Thyroid gland (tissue), 4 donors: ENCODE measurements at regions not wholly inside any gene's neighbourhood (a gene's known extent, or its start where the extent isn't known, plus 50 kb on each side); places are given as distances from the start of the nearest gene placed in this dataset.
"Not testable (repeated sequence)": the region's sequence is repeated elsewhere in the genome, so short reads cannot be mapped to it uniquely, and the experiment has no call there.

ENCODE experiments used
- DNase-seq, 2 donors: peaks; one replicate each; pipeline ENCODE4 v3.0.0-alpha.2; 2019
- H3K27ac ChIP-seq, 3 donors: fragments of 200-600 bp; sonication (generic); 1 replicate in 2 of 3; 2 replicates in 1 of 3; pipeline ENCODE4 v1.5.1; 2016 to 2019; ENCODE audit warnings: mild to moderate bottlenecking in 1 of 3, moderate library complexity in 1 of 3
- H3K27me3 ChIP-seq: fragments of 200-600 bp; sonication (generic); one replicate; pipeline ENCODE4 v1.5.1; 2019
- H3K36me3 ChIP-seq, 2 donors: fragments of 200-600 bp; sonication (generic); one replicate each; pipeline ENCODE4 v1.5.1; 2016 to 2019
- H3K4me1 ChIP-seq, 2 donors: fragments of 200-600 bp; sonication (generic); one replicate each; pipeline ENCODE4 v1.5.1; 2017 to 2019
- H3K4me3 ChIP-seq, 3 donors: fragments of 200-600 bp; sonication (generic); replicated peaks in 1 of 3; 1 replicate in 2 of 3; 2 replicates in 1 of 3; pipeline ENCODE4 v1.5.1; 2016; ENCODE audit warnings: mild to moderate bottlenecking in 1 of 3
- H3K9me3 ChIP-seq: fragments of 200-600 bp; sonication (generic); one replicate; pipeline ENCODE4 v1.5.1; 2017
- POLR2A ChIP-seq, 2 donors: fragments of 450-650 bp; IDR thresholded peaks; one replicate each; pipeline ENCODE4 v1.6.1; 2017; ENCODE audit warnings: antibody characterized with exemption in 2 of 2, mild to moderate bottlenecking in 2 of 2, moderate library complexity in 1 of 2
- WGBS, 2 donors: methylation state at CpG; one replicate each; pipeline ENCODE4 v1.1.5; 2017; 5-methylcytosine and 5-hydroxymethylcytosine counted together
- intact Hi-C: fragments of 100-400 bp; cut with DNase I; formaldehyde crosslinking; loops from one replicate; pipeline ENCODE4 v1.15.1; 2023
- TF ChIP-seq, protein P1 (sequence below), 6 experiments: fragments of 200-600 bp in 3 of 6; fragments of 450-650 bp in 3 of 6; sonication (generic) in 3 of 6; IDR thresholded peaks; one replicate each; pipeline ENCODE4 v1.5.1; 2016 to 2019; ENCODE audit warnings: antibody characterized with exemption in 6 of 6, mild to moderate bottlenecking in 2 of 6, inconsistent platforms in 1 of 6, moderate library complexity in 1 of 6

DNA sequence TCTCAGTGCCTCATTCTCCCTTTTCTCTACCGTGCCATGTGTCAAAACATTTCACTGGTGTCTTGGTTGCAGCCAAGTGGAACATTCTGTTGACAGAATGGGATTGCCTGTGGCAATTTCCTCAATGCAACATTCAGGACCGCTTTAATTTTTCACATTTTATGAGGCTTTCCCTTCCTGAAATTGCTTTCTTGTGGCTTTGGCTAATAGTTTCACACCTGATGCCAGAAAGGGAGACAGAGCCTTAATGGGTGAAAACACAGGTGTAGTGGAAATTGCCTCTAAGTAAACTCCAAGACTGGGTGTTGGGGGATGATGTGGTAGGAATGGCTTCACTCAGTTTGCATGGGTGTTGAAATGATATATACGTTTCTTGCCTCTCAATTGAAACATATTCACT, 278.3 kb downstream of the TSN start:
- no peaks in the 10 kb centered on the region for H3K27me3 ChIP-seq
- intact Hi-C loops, result no loop called here
- TF ChIP-seq, protein P1, sequence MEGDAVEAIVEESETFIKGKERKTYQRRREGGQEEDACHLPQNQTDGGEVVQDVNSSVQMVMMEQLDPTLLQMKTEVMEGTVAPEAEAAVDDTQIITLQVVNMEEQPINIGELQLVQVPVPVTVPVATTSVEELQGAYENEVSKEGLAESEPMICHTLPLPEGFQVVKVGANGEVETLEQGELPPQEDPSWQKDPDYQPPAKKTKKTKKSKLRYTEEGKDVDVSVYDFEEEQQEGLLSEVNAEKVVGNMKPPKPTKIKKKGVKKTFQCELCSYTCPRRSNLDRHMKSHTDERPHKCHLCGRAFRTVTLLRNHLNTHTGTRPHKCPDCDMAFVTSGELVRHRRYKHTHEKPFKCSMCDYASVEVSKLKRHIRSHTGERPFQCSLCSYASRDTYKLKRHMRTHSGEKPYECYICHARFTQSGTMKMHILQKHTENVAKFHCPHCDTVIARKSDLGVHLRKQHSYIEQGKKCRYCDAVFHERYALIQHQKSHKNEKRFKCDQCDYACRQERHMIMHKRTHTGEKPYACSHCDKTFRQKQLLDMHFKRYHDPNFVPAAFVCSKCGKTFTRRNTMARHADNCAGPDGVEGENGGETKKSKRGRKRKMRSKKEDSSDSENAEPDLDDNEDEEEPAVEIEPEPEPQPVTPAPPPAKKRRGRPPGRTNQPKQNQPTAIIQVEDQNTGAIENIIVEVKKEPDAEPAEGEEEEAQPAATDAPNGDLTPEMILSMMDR (IDR thresholded peaks at IDR 0.05), result no peak
- no peak for TF ChIP-seq POLR2A (IDR thresholded peaks at IDR 0.05)
- H3K27ac ChIP-seq, result no peak overlapping the region
- no peak for DNase-seq
- WGBS, 2 donors, result 73 to 82% methylated on average over 3 of the region's 3 CpGs
- H3K4me1 ChIP-seq, result no peaks in the 10 kb centered on the region
- no peak overlapping the region for H3K4me3 ChIP-seq
- no peaks in the 10 kb centered on the region for H3K36me3 ChIP-seq
- H3K9me3 ChIP-seq, result no peaks in the 10 kb centered on the region

DNA sequence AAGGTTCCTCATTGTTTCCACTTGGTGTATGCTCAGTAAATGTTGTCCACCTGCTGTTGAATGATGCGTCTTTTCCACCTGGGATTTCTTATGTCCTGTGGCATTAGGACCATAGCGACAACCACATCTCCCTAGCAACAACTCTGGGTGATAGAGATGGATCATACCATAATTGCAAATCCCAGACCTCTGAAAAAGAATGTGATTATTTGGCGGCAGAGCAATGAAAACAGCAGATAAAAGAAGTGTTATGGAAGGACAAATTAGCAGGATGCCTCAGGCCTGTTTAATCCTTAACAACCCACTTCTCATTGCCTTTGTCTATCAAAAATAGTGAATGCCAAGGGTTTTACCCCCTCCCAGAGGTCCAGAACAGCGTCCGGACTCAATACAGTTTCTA, 278.9 kb downstream of the TSN start:
- Histone ChIP-seq H3K4me3 (no peak overlapping the region), H3K27ac (no peak overlapping the region), H3K9me3 (no peaks in the 10 kb centered on the region), H3K4me1 (no peaks in the 10 kb centered on the region), H3K27me3 (no peaks in the 10 kb centered on the region), H3K36me3 (no peaks in the 10 kb centered on the region)
- 76 to 80% methylated on average over 5 of the region's 5 CpGs for WGBS, 2 donors
- no peak for DNase-seq
- intact Hi-C loops, result no loop called here
- no peak for TF ChIP-seq POLR2A (IDR thresholded peaks at IDR 0.05)
- TF ChIP-seq, protein P1 (IDR thresholded peaks at IDR 0.05), result no peak

DNA sequence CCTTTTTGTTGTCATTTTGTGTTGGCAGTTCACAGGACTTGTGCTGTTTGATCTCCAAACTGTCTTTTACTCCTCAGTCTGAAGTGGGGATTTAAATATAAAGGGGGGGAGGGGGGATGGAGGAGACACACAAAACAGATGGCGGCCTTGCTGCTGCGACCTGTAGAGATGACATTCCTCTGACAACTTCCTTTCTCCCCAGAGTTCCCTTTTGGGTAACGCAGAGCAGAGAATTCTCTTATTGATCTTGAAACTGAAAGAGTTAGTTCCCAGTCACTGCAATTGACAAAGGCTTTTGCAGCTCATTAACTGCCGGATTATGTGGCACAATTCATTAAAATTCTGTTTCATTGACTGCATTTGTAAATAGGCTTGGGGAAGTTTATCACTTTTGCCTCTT, 279.3 kb downstream of the TSN start:
- no peaks in the 10 kb centered on the region for H3K27me3 ChIP-seq
- no peak overlapping the region for H3K27ac ChIP-seq
- WGBS, 2 donors, result 53 to 60% methylated on average over 4 of the region's 4 CpGs
- no peak for DNase-seq
- no peaks in the 10 kb centered on the region for H3K36me3 ChIP-seq
- intact Hi-C loops, result no loop called here
- TF ChIP-seq, protein P1 (IDR thresholded peaks at IDR 0.05), result no peak
- no peaks in the 10 kb centered on the region for H3K9me3 ChIP-seq
- H3K4me1 ChIP-seq, result no peaks in the 10 kb centered on the region
- no peak overlapping the region for H3K4me3 ChIP-seq

GRCh38 chr2:122038816-122039215, 283.4 kb downstream of the TSN start:
- intact Hi-C loops, DNase-seq, H3K9me3 ChIP-seq, H3K27me3 ChIP-seq, H3K27ac ChIP-seq, H3K4me3 ChIP-seq, H3K4me1 ChIP-seq, H3K36me3 ChIP-seq: not testable (repeated sequence)
- 57 to 62% methylated on average over 4 of the region's 4 CpGs for WGBS, 2 donors

DNA sequence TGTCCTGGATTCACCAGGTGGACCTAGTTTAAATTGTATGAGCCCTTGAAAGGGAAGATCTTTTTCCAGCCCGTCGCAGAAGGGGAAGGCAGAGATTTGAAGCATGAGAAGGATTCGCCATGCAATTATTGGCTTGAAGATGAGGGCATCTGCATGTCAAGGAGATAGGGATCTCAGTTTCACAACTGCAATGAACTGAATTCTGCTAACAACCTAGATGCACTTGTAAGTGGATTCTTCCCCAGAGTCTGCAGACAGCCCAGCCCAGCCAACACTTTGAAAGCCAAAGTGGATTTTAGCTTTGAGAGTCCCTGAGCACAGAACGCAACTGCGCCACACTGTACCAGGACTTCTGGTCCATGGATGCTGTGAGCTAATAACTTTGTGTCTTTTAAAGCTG, 286.0 kb downstream of the TSN start:
- no peaks in the 10 kb centered on the region for H3K36me3 ChIP-seq
- no peak overlapping the region for H3K4me3 ChIP-seq
- no peaks in the 10 kb centered on the region for H3K27me3 ChIP-seq
- no peaks in the 10 kb centered on the region for H3K9me3 ChIP-seq
- no peak overlapping the region for H3K27ac ChIP-seq
- intact Hi-C loops, result no loop called here
- DNase-seq, result no peak
- H3K4me1 ChIP-seq, result no peaks in the 10 kb centered on the region
- TF ChIP-seq, protein P1 (IDR thresholded peaks at IDR 0.05), result no peak
- no peak for TF ChIP-seq POLR2A (IDR thresholded peaks at IDR 0.05)
- WGBS, 2 donors, result 72 to 90% methylated on average over 5 of the region's 5 CpGs

DNA sequence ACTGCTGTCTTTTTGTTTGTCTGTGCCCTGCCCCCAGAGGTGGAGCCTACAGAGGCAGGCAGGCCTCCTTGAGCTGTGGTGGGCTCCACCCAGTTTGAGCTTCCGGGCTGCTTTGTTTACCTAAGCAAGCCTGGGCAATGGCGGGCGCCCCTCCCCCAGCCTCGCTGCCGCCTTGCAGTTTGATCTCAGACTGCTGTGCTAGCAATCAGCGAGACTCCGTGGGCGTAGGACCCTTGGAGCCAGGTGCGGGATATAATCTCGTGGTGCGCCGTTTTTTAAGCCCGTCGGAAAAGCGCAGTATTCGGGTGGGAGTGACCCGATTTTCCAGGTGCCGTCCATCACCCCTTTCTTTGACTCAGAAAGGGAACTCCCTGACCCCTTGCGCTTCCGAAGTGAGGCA, 296.2 kb downstream of the TSN start:
- H3K9me3 ChIP-seq, H3K36me3 ChIP-seq, H3K4me1 ChIP-seq, H3K4me3 ChIP-seq, DNase-seq, H3K27me3 ChIP-seq, intact Hi-C loops, H3K27ac ChIP-seq: not testable (repeated sequence)
- 97 to 98% methylated on average over 15 of the region's 20 CpGs for WGBS, 2 donors
